HG03196 (cell line): ENCODE measurements at regions not wholly inside any gene's neighbourhood (a gene's known extent, or its start where the extent isn't known, plus 50 kb on each side); places are given as distances from the start of the nearest gene placed in this dataset.
A peak's percentile ranks its signal among the peaks of the same experiment; 100 is the strongest.

Experiments
- ATAC-seq: cut with Tn5 transposase; IDR thresholded peaks from one replicate; pipeline ENCODE4 v1.9.1; 2021; ENCODE audit not compliant: unreplicated experiment

- no peak for ATAC-seq
Observed at GRCh38 chr13:106660746-106661625, 93.0 kb upstream of the ARGLU1 start.

- no peak for ATAC-seq
Observed at GRCh38 chr13:106657104-106657503, 89.2 kb upstream of the ARGLU1 start.

GRCh38 chr13:106656186-106656585 is 88.2 kb upstream of the ARGLU1 start:
- ATAC-seq = no peak

- no peak for ATAC-seq
Observed at GRCh38 chr13:106651442-106651841, 83.5 kb upstream of the ARGLU1 start.

- ATAC-seq = no peak
Observed at GRCh38 chr13:106650690-106651205, 82.8 kb upstream of the ARGLU1 start.

GRCh38 chr13:106649495-106649894 is 81.6 kb upstream of the ARGLU1 start:
- ATAC-seq = no peak

GRCh38 chr13:106640515-106640914 is 72.6 kb upstream of the ARGLU1 start:
- ATAC-seq = no peak

GRCh38 chr13:106637519-106637918 is 69.6 kb upstream of the ARGLU1 start:
- ATAC-seq = no peak

GRCh38 chr13:106636492-106636891 is 68.6 kb upstream of the ARGLU1 start:
- ATAC-seq = no peak

- ATAC-seq = no peak
Observed at GRCh38 chr13:106635616-106636015, 67.7 kb upstream of the ARGLU1 start.

- no peak for ATAC-seq
Observed at GRCh38 chr13:106633321-106633720, 65.4 kb upstream of the ARGLU1 start.

GRCh38 chr13:106630650-106631049 is 62.7 kb upstream of the ARGLU1 start:
- no peak for ATAC-seq

GRCh38 chr13:106630162-106630561 is 62.2 kb upstream of the ARGLU1 start:
- ATAC-seq = no peak

- no peak for ATAC-seq
Observed at GRCh38 chr13:106628936-106629659, 61.2 kb upstream of the ARGLU1 start.

- no peak for ATAC-seq
Observed at GRCh38 chr13:106626473-106626872, 58.5 kb upstream of the ARGLU1 start.

GRCh38 chr13:106625578-106625977 is 57.6 kb upstream of the ARGLU1 start:
- ATAC-seq = no peak

- ATAC-seq = no peak
Observed at GRCh38 chr13:106623799-106624460, 56.0 kb upstream of the ARGLU1 start.

GRCh38 chr13:106621833-106622232 is 53.9 kb upstream of the ARGLU1 start:
- no peak for ATAC-seq

GRCh38 chr13:106619688-106620555 is 52.0 kb upstream of the ARGLU1 start:
- ATAC-seq = peak; percentile 94
